ENCODE measurements at regions not wholly inside any gene's neighbourhood (a gene's known extent, or its start where the extent isn't known, plus 50 kb on each side); places are given as distances from the start of the nearest gene placed in this dataset.

- TF ChIP-seq CTCF (optimal IDR thresholded peaks at IDR 0.05 in 1 of 3, IDR thresholded peaks at IDR 0.05 in 1 of 3, conservative IDR thresholded peaks at IDR 0.05 in 1 of 3; ENCODE audit: extremely low read depth in 1 of 3, insufficient read depth in 2 of 3, low read length in 3 of 3) (no peak), EZH2 (IDR thresholded peaks at IDR 0.05; ENCODE audit: low read length) (no peak)
Observed at GRCh38 chr12:124646385-124647230, 79.2 kb upstream of the NCOR2 start.
